HG02973 (cell line): ENCODE measurements at regions not wholly inside any gene's neighbourhood (a gene's known extent, or its start where the extent isn't known, plus 50 kb on each side); places are given as distances from the start of the nearest gene placed in this dataset.

ENCODE experiments used
- ATAC-seq: cut with Tn5 transposase; IDR thresholded peaks from one replicate; pipeline ENCODE4 v1.9.1; 2021; ENCODE audit warnings: moderate library complexity; ENCODE audit not compliant: unreplicated experiment

- ATAC-seq = no peak
Observed at GRCh38 chr12:107888789-107889188, 114.3 kb downstream of the ASCL4 start.

GRCh38 chr12:107891967-107892366 is 117.5 kb downstream of the ASCL4 start:
- no peak for ATAC-seq

GRCh38 chr12:107894589-107894988 is 120.1 kb downstream of the ASCL4 start:
- ATAC-seq = no peak

GRCh38 chr12:107895966-107896365 is 121.5 kb downstream of the ASCL4 start:
- no peak for ATAC-seq

GRCh38 chr12:107900588-107900987 is 126.1 kb downstream of the ASCL4 start:
- ATAC-seq = no peak

GRCh38 chr12:107903341-107904061 is 129.0 kb downstream of the ASCL4 start:
- ATAC-seq = peak; percentile 94

GRCh38 chr12:107906707-107907106 is 132.2 kb downstream of the ASCL4 start:
- ATAC-seq = no peak

- peak; percentile 76 for ATAC-seq
Observed at GRCh38 chr12:107912421-107913004, 138.0 kb downstream of the ASCL4 start.

- no peak for ATAC-seq
Observed at GRCh38 chr12:107914460-107914977, 140.0 kb downstream of the ASCL4 start.

GRCh38 chr12:107917912-107918800 is 143.7 kb downstream of the ASCL4 start:
- ATAC-seq = no peak

- ATAC-seq = no peak
Observed at GRCh38 chr12:107921062-107921461, 146.6 kb downstream of the ASCL4 start.

GRCh38 chr12:107925125-107925524 is 150.6 kb downstream of the ASCL4 start:
- no peak for ATAC-seq

GRCh38 chr12:107929436-107929835 is 154.9 kb downstream of the ASCL4 start:
- no peak for ATAC-seq

- no peak for ATAC-seq
Observed at GRCh38 chr12:107931761-107932160, 157.3 kb downstream of the ASCL4 start.

GRCh38 chr12:107938446-107938845 is 163.9 kb downstream of the ASCL4 start:
- ATAC-seq = no peak

GRCh38 chr12:107948391-107948945 is 174.0 kb downstream of the ASCL4 start:
- no peak for ATAC-seq

- no peak for ATAC-seq
Observed at GRCh38 chr12:107951024-107951423, 176.5 kb downstream of the ASCL4 start.

- no peak for ATAC-seq
Observed at GRCh38 chr12:107955966-107956643, 173.0 kb upstream of the WSCD2 start.

- ATAC-seq = no peak
Observed at GRCh38 chr12:107957459-107957858, 171.6 kb upstream of the WSCD2 start.

- no peak for ATAC-seq
Observed at GRCh38 chr12:107963635-107964034, 165.5 kb upstream of the WSCD2 start.

- ATAC-seq = no peak
Observed at GRCh38 chr12:107967170-107967569, 161.9 kb upstream of the WSCD2 start.
